Fibroblast of villous mesenchyme (primary cell): ENCODE measurements at regions not wholly inside any gene's neighbourhood (a gene's known extent, or its start where the extent isn't known, plus 50 kb on each side); places are given as distances from the start of the nearest gene placed in this dataset.
"Not testable (repeated sequence)": the region's sequence is repeated elsewhere in the genome, so short reads cannot be mapped to it uniquely, and the experiment has no call there.

Experiments
- DNase-seq: peaks from one replicate; pipeline ENCODE4 v3.0.0-alpha.2; 2010; ENCODE audit warnings: low read depth
- H3K4me3 ChIP-seq: 2 replicates; pipeline ENCODE4 v1.5.1; 2011; ENCODE audit warnings: low read depth, mild to moderate bottlenecking, low read length
- CTCF ChIP-seq: IDR thresholded peaks from 2 replicates; pipeline ENCODE4 v1.5.1; 2012; ENCODE audit warnings: low read depth, mild to moderate bottlenecking, low read length; ENCODE audit not compliant: insufficient read depth

GRCh38 chrY:8004196-8004595, 1092.6 kb upstream of the AMELY start:
- TF ChIP-seq CTCF: no peak
- H3K4me3 ChIP-seq: no peak overlapping the region
- no peak for DNase-seq

- DNase-seq: no peak
- no peak for TF ChIP-seq CTCF
- no peak overlapping the region for H3K4me3 ChIP-seq
Observed at GRCh38 chrY:7996726-7997125, 1085.2 kb upstream of the AMELY start.

GRCh38 chrY:7994781-7995180, 1083.2 kb upstream of the AMELY start:
- not testable (repeated sequence) for H3K4me3 ChIP-seq, DNase-seq

GRCh38 chrY:7979770-7980169, 1068.2 kb upstream of the AMELY start:
- no peak overlapping the region for H3K4me3 ChIP-seq
- TF ChIP-seq CTCF: no peak
- DNase-seq: no peak

- DNase-seq: no peak
- no peak overlapping the region for H3K4me3 ChIP-seq
- TF ChIP-seq CTCF: no peak
Observed at GRCh38 chrY:7977301-7977700, 1065.7 kb upstream of the AMELY start.

GRCh38 chrY:7968293-7968692, 1056.7 kb upstream of the AMELY start:
- no peak for TF ChIP-seq CTCF
- DNase-seq: no peak

GRCh38 chrY:7966916-7967315, 1055.4 kb upstream of the AMELY start:
- TF ChIP-seq CTCF: no peak
- H3K4me3 ChIP-seq: no peak overlapping the region
- no peak for DNase-seq

More at GRCh38 chrY:7968293-7968692, 1056.7 kb upstream of the AMELY start:
- H3K4me3 ChIP-seq: no peak overlapping the region
